ENCODE measurements at regions not wholly inside any gene's neighbourhood (a gene's known extent, or its start where the extent isn't known, plus 50 kb on each side); places are given as distances from the start of the nearest gene placed in this dataset.
"Not testable (repeated sequence)": the region's sequence is repeated elsewhere in the genome, so short reads cannot be mapped to it uniquely, and the experiment has no call there.

DNA sequence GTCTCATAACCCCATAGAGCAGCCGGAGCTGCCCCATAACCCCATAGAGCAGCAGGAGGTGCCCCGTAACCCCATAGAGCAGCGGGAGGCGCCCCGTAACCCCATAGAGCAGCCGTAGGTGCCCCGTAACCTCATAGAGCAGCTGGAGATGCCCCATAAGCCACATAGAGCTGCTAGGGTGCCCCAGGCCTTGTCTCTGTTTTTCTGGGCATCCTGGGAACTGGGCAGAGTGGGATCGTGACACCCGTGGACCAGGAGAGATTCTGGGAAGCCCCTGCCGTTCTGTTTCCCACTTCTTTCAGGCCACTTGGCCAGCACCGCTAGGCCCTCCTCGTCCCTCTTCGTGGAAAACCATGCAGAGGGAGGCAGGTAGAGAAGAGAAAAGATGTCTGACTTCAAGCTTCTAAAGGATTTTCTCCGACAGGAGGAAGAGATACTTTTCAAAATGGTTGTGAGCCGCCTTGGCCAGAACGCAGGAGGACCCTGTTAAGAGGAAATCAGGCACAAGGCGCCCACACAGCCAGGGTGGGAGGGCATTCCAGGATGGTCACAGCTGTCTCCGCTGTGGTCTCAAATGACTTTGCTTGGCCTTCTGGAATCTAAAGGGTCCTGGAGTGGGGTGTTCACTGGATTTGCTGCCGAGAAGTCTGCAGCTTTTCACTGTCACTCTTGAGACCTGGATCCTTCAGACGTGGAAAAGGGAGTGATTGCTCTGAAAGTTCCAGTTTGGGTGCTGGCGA is 171.8 kb downstream of the NPIPB11 start:
- DNase-seq (ENCODE audit: low read depth) = not testable (repeated sequence)

DNA sequence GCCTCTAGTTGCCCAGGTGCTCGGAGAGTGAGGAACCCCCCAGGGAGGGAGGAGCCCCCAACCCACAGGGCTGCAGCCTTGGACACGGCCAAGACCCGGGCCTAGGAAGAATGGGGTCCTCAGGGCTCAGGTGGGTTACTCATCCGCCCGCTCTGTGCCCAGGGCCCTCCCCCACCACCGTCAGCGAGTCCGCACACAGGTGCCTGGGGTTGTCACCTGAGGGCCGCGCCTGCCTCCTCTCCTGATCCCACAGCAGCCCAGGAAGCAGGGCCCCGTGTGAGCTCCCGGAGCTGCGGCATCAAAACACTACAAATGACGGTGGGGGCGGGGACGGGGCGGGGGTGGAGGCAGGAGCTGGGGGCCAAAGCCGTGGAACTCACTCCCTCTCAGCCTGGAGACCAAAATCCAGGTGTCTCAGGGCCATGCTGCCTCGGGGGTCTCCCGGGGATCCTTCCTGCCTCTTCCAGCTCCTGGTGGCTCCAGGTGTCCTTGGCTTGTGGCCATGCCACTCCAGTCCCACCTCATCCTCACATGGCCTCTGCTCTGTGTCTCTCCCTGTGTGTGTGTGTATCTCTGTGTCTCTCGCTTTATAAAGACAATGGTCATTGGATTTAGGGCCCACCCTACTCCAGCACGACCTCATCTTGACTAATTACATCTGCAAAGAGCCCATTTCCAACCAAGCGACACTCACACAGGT is 172.7 kb downstream of the NPIPB11 start:
- not testable (repeated sequence) for DNase-seq (ENCODE audit: low read depth)

DNA sequence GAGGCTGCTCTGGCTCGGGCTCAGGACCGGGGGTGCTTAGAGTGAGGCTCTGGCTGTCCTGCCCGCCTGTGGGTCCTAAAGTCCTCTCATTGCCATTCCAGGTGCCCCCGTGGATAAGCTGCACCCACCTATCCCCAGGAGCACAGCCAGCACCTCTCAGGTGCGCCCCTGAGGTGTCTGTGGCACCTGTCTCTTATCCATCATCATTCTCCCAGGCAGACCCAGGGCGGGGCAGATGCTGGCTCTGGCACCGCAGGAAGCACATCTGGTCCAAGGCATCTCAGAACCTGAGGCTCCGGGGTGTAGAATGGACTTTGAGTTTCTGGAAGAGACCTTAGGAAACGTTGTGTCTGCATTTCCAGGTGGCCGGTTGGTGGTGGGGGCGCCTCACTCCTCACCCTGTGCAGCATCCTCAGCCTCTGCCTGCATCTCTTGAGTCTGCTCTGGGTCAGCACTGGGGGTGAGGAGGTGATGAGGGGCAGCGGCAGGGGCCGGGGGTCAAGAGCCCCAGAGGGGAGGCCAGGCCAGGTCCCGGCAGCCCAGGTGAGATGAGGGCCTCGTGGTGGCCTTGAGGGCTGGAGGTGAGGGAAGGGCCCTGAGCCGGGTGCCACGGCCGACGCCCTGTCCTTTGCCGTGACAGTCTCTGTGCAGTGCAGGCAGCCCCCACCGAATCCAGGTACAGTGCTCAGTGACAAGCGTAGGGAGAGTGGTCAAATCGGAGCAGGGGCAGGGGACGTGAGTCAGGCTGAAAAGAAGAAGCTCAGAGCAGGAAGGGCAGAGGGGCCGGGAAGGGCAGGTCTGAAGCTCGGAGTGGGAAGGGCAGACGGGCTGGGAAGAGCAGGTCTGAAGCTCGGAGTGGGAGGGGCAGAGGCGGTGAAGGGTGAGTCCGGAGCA is 173.5 kb downstream of the NPIPB11 start:
- no peak for DNase-seq (ENCODE audit: low read depth)

DNA sequence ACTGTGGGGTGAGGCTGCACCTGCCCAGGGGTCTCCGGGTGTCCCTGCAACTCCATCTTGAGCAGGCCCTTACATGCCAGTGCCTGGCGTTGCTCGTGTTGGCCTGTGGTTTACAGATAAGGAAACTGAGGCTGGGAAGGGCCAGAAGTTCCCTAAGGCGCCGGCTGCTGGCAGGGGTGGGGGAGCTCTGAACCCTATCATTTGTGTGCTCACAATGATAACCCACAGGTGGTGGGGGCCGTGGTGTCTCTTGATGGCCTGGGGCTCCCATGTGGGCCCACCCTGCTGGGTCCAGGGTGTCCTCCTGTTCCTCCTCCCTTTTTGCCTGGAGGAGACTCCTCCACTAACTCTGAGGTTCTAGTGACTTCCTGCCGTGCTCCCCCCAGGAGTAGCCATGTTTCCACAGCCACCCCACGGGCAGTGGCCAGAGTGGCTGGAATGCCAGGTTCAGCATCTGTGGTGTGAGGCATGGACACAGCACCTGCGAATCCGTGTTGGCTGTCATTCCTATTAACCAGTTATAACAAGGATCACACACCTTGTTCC is 174.3 kb downstream of the NPIPB11 start:
- not testable (repeated sequence) for DNase-seq (ENCODE audit: low read depth)

DNA sequence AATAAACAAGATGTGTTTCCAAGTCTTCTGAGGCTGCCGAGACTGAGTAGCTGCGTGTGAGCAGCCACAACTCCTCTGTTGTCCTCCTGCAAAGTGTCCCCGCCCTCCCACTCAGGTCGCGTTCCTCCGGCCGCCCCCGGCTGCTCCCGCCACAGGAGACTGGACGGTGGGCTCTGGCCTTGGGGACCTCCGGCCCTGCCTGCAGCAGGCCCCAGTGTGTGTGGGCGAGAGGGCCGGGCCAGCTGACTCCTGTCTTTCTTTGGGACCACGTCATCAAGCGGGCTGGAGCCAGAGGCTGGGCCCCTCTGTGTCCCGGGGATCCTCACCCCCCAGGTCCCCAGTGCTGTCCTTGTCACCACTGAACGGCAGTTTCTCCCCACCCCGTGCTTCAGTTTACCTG is 175.3 kb downstream of the NPIPB11 start:
- DNase-seq (ENCODE audit: low read depth) = no peak

DNA sequence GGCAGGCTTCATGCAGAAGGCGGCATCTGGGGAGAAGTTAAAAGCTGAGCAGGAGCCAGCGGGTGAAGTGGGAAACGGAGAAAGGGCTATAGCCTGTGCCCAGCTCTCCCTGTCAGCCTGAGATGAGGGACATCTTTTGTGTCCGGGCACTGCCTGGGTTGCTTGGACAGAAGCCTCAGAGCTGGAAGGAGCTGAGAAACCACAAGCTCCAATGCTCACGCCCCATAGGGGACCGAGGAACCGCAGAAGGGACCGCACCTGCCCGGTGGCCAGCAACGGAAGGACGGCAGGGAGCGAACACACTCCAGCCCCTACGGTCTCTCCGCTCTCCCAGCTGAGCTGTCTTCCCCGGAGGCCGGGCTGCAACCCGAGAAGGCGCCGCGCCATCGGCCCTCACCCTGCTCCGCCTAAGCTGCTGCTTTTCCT is 175.8 kb downstream of the NPIPB11 start:
- DNase-seq (ENCODE audit: low read depth) = no peak

DNA sequence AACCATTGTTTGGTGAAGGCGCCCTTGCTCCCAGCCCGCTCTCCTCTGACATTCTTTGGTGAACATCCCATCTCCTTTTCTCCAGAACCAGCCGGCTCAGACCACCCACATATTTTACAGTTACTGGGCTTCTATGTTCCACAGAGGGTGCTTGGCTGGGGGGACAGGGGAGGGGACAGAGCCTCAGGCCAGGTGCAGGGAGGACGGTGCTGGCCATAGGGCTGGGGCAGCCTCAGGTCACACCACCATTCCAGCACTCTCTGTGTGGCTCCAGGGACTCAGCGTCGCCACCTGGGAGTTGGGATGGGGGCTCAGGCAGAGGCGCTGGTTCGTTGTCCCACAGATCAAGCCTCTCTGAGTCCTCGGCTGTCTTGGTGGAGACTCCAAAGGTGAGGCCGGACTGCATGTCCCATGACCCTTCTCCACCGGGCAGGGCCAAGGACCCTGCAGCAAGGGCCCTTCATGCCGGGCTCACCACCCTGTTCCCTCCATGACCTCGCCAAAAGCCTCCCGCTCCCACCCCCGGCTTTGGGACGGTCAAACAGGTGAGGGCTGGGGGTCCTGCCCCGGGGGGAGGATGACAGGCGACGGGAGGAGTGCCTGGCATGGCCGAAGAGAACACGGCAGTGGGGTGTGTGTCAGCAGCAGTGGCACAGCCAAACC is 176.4 kb downstream of the NPIPB11 start:
- DNase-seq (ENCODE audit: low read depth) = not testable (repeated sequence)

DNA sequence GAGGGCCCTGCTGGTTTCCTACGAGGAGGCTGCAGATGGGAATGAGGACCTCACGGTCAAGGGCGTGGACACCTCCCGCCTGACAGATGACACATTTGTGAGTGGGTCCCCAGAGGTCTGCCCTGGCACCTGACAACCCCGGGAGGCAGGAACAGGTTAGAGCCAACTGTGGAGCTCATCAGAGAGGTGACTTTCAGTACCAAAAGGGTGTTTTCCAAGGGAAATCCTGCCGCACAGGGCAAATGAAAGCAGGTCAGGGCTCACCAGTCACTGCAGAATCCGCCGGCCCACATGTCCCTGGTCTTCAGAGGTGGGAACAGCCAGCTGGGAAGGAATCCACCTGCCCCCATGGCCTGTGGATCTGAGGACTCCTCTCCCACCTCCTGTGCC is 176.9 kb downstream of the NPIPB11 start:
- DNase-seq (ENCODE audit: low read depth) = not testable (repeated sequence)

DNA sequence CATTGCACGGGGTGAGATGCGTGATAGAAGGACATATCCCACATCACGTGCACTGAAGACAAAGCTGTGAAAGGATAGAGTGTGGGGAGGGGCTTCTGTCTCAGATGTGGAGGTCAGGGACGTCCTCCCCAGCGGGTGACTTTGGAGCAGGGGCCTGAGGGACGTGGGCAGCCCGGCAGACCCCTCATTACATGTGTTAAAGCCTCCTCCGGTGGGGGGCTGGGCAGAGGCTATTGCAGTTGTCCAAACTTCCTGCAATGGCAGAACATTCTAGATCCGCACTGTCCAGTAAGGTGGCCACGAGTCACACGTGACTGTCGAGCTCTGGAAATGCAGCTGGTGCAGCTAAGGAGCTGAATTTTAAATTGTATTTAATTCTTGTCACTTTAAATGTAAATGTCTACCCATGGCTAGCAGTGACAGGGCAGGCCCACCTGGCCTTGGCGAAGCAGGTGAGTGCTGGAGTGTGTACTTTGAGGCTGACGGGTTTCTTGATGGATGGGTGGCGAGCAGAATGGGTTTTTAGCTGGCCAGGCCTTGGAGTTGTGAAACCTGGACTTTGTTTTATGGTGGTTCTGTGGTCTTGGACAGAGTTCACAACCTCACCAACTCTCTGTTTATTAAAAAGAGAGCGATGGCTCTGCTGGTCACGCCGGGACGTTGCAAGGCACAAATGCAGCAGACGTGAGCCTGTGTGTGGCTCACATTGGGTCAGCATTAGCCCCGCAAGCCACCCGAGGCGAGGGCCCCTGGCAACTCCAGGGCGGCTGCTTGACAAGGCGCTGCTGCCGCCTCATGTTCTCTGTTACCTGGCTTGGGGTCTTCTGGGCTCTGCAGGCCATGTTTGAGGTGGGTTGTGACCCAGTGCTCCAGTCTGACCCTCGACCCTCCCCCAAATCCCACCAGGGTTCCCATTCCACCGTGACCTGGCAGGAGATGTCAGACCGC is 177.6 kb downstream of the NPIPB11 start:
- peak; percentile 26 for DNase-seq (ENCODE audit: low read depth)

DNA sequence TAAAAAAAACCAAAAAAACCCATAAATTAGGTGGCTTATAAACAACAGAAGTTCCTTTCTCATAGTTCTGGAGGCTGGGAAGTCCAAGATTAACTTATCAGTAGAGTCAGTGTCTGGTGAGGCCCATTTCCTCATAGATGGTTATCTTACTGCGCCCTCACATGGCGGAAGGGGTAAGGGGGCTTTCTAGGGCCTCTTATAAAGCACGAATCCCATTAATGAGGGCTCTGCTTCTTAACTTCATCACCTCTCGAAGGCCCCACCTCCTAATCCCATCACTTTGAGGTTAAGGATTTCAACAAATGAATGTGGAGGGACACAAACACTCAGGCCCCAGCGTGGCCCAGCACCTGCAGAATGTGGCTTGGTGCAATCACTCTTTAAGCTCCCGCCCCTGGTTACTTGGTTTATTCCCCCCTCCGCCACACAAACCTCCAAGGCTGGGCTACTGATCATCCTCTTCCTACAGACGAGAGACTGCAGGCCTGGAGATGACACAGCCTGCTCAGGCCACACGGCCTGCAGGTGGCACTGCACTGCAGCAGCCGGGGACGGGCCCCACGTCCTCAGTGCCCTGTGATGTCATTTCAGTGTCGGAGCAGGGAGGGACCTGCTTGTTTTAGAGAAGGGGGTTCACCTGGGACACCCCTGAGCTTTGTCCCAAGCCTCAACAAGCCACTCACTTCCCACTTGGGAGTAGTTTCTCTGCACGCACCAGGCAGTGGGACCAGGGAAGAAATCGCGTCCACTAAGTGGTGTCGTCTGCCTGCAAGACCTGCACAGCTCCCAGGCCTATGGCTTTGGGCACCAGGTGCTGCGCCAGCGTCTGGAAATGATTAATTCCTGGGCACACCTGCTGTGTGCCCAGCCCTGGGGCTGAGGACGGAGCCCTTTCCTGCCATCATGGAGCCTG is 178.5 kb downstream of the NPIPB11 start:
- peak; percentile 13 for DNase-seq (ENCODE audit: low read depth)

DNA sequence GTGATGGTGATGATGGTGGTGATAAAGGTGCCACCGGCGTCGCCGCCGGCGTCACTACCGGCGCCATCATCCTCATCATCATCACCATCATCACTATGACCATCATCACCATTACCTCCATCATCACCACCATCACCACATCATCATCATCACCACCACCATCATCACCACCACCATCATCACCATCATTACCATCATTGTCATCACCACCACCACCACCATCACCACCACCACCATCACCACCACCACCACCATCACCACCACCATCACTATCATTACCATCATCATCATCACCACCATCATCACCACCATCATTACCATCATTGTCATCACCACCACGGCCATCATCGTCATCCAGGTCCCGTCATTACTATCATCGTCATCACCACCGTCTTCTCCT is 179.7 kb downstream of the NPIPB11 start:
- DNase-seq (ENCODE audit: low read depth) = no peak

DNA sequence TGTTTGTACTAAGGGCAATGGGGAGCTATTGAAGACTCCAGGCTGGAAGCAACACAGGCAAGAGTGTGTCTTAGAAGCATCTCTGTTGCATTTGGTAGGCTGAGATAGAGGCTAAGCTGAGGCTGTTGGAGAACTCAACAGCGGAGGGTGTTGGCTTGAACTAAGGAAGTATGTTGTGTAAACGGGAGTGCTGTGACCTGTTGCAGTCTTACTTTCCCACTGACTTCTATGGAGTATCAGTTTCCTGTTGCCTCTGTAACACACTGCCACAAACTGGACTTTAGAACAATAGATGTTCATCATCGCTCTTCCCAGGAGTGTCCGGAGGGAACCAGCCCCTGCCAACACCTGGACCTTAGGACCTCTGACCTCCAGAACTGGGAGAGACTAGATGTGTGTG is 181.8 kb downstream of the NPIPB11 start:
- DNase-seq (ENCODE audit: low read depth) = not testable (repeated sequence)

DNA sequence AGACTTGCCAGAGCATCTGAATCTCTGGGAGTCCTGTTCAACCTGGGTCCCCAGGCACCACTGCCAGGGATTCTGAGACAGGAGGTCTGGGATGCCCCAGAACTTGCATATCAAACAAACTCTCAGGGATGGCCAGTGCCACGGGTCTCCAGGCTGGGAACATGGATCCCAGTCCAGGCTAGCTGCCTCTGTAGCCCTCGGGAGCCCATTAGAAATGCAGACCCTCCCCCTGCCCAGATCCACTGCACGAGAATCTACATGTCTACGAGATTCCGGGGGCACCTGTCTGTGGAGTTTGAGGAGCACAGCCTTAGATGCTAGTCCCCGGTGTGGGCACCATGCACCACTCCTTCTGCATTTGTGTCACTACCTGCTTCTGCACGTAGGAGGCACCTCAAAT is 183.9 kb downstream of the NPIPB11 start:
- DNase-seq (ENCODE audit: low read depth) = not testable (repeated sequence)

DNA sequence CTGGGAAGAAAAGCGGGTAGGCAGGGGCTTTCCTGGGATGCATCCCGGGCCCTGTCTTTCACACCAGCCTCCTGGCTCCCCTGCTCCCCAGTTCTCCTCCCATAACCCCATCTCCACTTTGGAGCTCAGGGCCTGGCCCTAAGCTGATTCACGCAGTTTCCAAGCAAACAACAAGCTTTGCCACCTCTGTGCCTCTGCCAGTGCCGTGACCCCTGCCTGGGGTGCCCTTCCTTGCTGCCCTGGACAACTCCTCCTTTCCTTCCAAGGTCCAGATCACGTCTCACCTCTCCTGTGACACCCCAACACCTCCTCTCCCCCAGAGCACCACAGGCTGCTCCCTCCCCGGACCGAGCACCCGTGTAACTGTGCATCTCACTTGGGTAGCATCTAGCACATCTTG is 184.5 kb downstream of the NPIPB11 start:
- not testable (repeated sequence) for DNase-seq (ENCODE audit: low read depth)

DNA sequence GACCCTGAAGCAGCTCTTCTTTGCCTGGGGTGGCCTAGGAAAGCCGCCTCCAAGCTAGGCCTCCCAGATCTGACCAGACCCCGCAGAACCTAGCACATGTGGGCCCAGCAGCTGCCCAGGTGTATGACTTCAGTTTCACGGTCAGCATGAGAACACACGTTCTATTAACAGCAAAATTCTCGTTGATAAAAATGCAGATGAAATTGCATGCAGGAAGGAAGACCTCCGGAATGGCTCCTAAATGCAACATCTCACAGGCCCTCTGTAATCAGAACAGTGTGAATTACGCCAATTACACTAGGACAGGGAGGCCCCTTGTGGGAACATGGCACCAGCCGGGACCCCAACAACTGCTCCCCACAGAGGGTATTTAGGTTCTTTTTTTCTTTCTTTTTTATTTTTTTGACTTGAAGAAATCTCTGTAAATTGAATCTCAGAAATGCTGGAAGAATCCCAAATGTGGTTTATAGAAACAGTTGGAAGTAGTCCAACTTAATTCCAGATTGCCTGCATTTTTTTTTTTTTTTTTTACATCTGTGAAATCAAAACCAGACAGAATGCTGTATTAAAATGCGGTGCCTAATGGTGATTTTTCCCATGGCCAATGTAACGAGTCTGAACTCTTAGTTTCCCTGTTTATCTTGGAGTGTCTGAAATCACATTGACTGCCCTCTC is 185.1 kb downstream of the NPIPB11 start:
- peak; percentile 40 for DNase-seq (ENCODE audit: low read depth)

DNA sequence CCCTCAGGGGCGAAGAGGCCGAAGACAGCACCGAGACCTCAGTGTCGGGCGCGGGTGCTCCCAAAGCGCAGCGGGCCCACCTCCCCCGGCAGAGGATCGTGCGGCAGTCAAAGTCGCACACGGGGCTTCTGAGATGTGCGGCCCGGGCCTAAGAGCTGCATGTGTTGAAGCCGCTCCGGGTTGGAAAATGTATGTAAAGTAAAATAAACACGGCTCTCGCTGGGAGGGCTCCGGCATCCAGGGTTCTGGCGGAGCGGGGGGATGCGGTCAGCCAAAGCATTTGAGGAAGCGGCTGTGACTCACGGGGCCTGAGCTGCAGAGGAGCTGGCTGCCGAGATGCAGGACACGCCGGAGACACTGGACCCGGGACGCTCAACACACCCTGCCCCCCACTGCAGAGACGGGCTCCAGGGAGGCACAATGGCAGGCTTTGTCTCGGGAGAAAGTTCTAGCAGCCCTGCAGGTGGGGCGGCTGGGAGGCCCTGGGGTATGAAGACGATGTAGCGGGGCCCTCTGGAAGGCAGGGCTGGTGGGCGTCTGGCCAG is 185.8 kb downstream of the NPIPB11 start:
- DNase-seq (ENCODE audit: low read depth) = not testable (repeated sequence)

DNA sequence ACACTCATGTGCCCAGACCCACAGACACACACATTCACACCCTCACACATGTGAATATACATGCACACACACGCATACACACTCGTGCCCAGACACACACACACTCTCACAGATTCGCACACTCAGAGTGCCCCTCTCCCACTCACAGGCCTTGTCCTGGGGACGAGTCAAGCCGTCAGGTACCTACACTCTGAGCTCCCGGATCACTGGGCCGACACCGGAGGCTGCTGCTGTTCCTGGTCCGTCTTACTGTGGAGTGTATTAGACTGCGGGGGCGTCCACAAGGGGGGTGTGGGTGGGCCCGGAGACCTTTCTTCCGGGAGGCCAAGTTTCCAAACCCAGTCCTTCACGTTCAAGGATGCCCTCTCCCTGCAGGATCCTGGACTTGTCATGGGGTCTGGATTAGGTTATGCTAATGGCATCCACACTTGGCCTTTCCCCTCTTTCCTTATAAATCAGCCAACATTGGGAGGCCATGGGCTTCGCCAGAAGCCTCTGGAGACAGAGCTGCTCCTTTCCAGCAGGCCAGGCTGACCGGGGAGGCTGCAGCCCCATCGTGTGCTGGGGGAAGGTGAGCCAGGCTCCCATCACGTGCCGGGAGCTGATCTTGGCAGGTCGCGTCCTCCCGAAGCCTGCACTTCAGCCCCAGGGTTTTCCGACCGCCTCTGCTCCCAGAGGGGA is 186.4 kb downstream of the NPIPB11 start:
- not testable (repeated sequence) for DNase-seq (ENCODE audit: low read depth)

DNA sequence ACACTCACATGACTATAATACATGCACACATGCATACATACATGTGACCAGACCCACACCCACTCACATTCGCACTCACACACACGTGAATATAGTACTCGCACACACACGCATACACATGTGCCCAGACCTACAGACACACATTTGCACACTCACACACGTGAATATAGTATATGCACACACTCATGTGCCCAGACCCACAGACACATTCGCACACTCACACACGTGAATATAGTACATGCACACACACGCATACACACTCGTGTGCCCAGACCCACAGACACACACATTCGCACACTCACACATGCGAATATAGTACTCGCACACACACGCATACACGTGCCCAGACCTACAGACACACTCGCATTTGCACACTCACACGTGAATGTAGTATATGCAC is 186.9 kb downstream of the NPIPB11 start:
- DNase-seq (ENCODE audit: low read depth) = not testable (repeated sequence)

Data from renal cortical epithelial cell (primary cell).